GM13977 (cell line): ENCODE measurements at regions not wholly inside any gene's neighbourhood (a gene's known extent, or its start where the extent isn't known, plus 50 kb on each side); places are given as distances from the start of the nearest gene placed in this dataset.
A peak's percentile ranks its signal among the peaks of the same experiment; 100 is the strongest.

ENCODE experiments used
- DNase-seq: peaks from one replicate; pipeline ENCODE4 v3.0.0; 2012; ENCODE audit warnings: low spot score
- CTCF ChIP-seq: IDR thresholded peaks from 2 replicates; pipeline ENCODE4 v1.5.1; 2012; ENCODE audit warnings: mild to moderate bottlenecking, control low read depth; ENCODE audit not compliant: insufficient read depth; ENCODE audit errors: extremely low read depth, missing control alignments
- in situ Hi-C: fragments of 300-500 bp; cut with MboI; formaldehyde crosslinking; loops from one replicate; pipeline ENCODE4 v1.12.0; 2022; ENCODE audit warnings: low sequenced_read_pairs, low pct_unique_long_range_greater_than_20kb, mixed read lengths, inconsistent platforms; ENCODE audit not compliant: unreplicated experiment

DNA sequence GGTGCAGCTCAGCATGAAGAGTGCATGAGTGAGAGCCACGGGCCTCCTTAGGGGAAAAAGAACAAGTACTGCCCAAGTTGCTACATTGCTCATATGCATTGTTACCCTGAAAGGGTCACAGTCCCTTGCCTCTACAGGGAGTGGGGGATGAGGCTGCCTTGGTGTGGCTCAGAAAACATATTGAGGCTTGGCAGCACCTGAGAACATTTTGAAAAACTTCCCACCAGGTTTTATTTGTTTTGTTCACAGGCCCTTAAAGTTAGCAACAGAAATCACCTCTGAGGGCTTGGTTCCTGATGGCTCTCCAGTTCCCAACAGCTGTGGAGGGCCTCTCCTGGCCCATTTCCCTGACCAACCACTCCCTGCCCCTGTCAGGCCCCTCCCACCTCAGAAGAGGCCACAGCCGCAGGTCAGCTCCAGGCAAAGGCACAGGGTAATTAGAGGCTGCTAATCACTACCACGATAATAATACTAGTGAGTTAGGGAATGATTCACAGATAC, 90.7 kb upstream of the ADRA1B start:
- no peak for DNase-seq
- in situ Hi-C loops, result no loop called here
- no peak for TF ChIP-seq CTCF

DNA sequence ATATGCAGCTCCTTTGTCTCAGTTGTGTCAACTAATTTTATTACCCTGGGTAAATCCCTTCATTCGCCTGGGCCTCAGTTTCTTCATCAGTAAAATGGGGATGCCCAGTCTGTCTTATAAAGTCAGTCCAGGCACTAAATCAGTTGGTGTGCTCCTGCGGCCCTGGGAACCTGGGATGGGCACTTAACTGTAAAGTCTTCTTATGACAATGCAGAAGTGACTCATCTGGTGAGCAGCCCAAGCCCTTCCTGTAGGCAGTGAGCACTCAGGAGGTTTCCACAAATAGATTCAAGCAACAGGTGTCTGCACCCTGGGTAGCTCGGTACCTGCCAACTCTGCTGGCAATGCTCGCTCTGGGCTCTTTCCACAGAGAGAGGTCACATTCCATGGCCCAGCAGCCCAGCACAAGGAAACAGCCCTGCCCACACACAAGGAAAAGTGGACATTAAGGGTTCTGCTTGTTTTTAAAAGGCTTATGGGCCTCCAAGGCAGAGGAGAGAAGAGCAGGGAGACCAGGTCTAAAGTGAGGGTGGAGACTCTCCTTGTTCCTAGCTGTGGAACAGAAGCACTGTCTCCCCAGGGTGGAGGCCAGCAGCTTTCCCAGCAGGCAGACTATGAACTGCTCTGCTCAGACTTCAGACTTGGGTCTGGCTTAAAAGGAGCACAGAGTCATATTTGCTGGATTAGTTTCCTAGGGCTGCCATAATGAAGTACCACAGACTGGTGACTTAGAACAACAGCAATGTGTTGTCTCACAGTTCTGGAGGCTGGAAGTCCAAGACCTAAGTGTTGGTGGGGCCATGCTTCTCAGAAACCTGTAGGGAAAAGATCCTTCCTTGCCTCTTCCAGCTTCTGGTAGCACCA, 89.7 kb upstream of the ADRA1B start:
- no peak for TF ChIP-seq CTCF
- in situ Hi-C loops, result no loop called here
- DNase-seq, result peak; percentile 8

DNA sequence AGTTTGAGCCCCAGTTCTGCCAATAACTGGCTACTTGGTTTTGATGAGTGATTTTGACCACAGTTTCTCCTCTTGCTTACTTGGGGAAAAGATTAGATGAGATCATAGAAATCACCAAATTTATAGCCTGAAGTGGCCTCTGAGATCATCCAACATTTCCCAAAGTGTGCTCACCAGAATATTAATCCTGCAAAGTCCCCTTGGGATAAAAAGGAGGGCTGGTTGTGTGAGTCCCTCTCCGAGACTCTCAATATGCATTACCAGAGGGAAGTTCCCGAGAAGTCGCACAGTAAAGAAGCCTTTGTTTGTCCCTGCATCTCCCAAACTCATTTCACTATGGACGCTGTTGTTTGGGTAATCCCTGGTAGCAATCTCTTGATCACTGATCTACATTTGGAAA, 88.4 kb upstream of the ADRA1B start:
- in situ Hi-C loops, result no loop called here
- no peak for TF ChIP-seq CTCF
- DNase-seq, result no peak

DNA sequence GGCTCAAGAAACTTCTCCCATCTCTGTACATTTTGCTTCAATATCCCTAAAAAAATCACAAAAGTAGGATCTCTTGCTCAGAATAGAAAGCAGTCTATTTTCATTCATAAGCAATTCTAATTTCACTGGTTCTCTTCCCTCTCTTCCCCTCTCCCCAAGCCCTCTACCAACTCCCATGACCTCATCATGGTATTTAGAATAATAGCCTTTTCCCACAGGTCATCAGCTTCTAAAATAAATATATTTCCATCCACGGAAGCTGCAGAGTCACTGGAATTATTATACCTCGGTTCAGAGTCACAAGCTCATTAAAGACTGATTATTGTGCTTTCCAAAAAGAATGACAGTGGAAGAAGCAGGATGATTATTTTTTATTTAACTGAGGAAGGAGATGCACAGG, 84.2 kb upstream of the ADRA1B start:
- no peak for DNase-seq
- in situ Hi-C loops, result no loop called here
- no peak for TF ChIP-seq CTCF

DNA sequence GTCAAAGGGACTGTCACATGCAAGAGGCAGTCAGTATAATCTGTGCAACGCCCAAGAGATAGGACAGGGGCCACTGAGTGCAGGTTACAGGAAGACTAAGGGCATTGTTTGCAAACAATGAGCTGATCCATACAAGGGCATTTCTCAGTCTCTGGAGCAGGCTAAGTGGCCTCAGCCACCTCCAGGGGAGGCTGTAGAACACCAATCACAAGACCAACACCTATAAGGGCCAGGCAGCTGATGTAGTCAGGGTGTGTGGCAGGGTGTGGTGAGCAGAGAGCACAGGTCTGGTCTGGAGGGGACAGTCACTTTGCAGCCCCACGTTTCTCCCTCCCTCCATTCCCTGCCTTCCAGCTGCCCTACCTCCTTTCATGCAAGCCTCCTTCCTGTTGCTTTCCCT, 83.2 kb upstream of the ADRA1B start:
- no peak for DNase-seq
- no peak for TF ChIP-seq CTCF
- in situ Hi-C loops, result no loop called here

DNA sequence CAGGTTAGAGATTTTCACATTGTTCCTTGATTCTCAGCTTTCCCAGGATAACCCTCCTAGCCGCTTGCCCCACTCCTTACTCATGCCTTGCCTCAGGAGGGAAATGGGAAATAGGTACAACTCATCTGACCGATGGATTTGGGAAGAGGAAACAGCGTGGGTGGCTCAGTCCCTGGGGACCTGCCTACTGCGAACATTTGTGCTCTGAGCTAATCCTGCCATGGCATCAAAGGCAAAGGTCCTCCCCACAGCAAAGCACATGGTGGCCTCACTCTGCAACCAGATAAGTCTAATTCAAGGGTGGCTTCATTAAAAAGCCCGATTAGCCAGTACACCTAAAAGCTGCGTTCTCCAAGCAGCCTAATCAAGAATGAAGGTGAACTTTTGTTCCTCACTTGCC, 82.4 kb upstream of the ADRA1B start:
- in situ Hi-C loops, result no loop called here
- DNase-seq, result no peak
- no peak for TF ChIP-seq CTCF
